Effector memory CD8-positive, alpha-beta T cell (primary cell): ENCODE measurements at regions not wholly inside any gene's neighbourhood (a gene's known extent, or its start where the extent isn't known, plus 50 kb on each side); places are given as distances from the start of the nearest gene placed in this dataset.

Source experiments
- ATAC-seq: fragments of 150-1000 bp; cut with Tn5 transposase; replicated peaks from 2 replicates; pipeline ENCODE4 v1.10.0; 2021; ENCODE audit warnings: mild to moderate bottlenecking, moderate library complexity
- DNase-seq, 3 experiments: peaks; one replicate each; pipeline ENCODE4 v3.0.0; 2021
- H3K27ac Mint-ChIP-seq, 2 donors: one replicate each; pipeline ENCODE4 v1.8.0; 2022; ENCODE audit warnings: mild to moderate bottlenecking in 2 of 2, mixed read lengths in 2 of 2, moderate library complexity in 2 of 2
- H3K27me3 Mint-ChIP-seq, 2 donors: one replicate each; pipeline ENCODE4 v1.8.0; 2022; ENCODE audit warnings: mixed read lengths in 2 of 2
- H3K36me3 Mint-ChIP-seq: one replicate; pipeline ENCODE4 v1.8.0; 2022; ENCODE audit warnings: mild to moderate bottlenecking, moderate library complexity, mixed read lengths; ENCODE audit not compliant: insufficient read depth
- H3K4me1 Mint-ChIP-seq, 2 donors: one replicate each; pipeline ENCODE4 v1.8.0; 2022; ENCODE audit warnings: low read depth in 2 of 2, mixed read lengths in 2 of 2
- H3K4me3 Mint-ChIP-seq, 2 donors: one replicate each; pipeline ENCODE4 v1.8.0; 2022; ENCODE audit warnings: mild to moderate bottlenecking in 2 of 2, mixed read lengths in 2 of 2, moderate library complexity in 2 of 2
- H3K9me3 Mint-ChIP-seq, 2 donors: one replicate each; pipeline ENCODE4 v1.8.0; 2022; ENCODE audit warnings: mixed read lengths in 2 of 2

GRCh38 chr16:87056083-87056482 lies 261.1 kb downstream of the C16orf95 start:
- Mint-ChIP-seq H3K27me3 (peaks cover 24 to 66% of the 10 kb centered on the region in 2 donors), H3K4me1 (peaks cover 5% of the 10 kb centered on the region in 2 donors), H3K4me3 (no peak overlapping the region), H3K36me3 (no peaks in the 10 kb centered on the region), H3K9me3 (peaks cover 3 to 7% of the 10 kb centered on the region in 2 donors), H3K27ac (no peak overlapping the region)
- ATAC-seq (no peak), DNase-seq (no peak)

GRCh38 chr16:87056551-87056950 lies 260.6 kb downstream of the C16orf95 start:
- Mint-ChIP-seq H3K4me3 (no peak overlapping the region), H3K27ac (no peak overlapping the region), H3K27me3 (peaks cover 24 to 62% of the 10 kb centered on the region in 2 donors), H3K36me3 (no peaks in the 10 kb centered on the region), H3K9me3 (peaks cover 3 to 7% of the 10 kb centered on the region in 2 donors), H3K4me1 (peaks cover 5% of the 10 kb centered on the region in 2 donors)
- ATAC-seq (no peak), DNase-seq (no peak)

GRCh38 chr16:87057211-87057881 lies 259.8 kb downstream of the C16orf95 start:
- Mint-ChIP-seq H3K27ac (no peak overlapping the region), H3K9me3 (peaks cover 3 to 7% of the 10 kb centered on the region in 2 donors), H3K4me1 (peaks cover 5% of the 10 kb centered on the region in 2 donors), H3K4me3 (no peak overlapping the region), H3K36me3 (no peaks in the 10 kb centered on the region), H3K27me3 (peaks cover 21 to 56% of the 10 kb centered on the region in 2 donors)
- no peak for ATAC-seq
- no peak for DNase-seq

GRCh38 chr16:87057951-87058560 lies 259.1 kb downstream of the C16orf95 start:
- peaks cover 3 to 7% of the 10 kb centered on the region in 2 donors for H3K9me3 Mint-ChIP-seq
- no peaks in the 10 kb centered on the region for H3K36me3 Mint-ChIP-seq
- peaks cover 5% of the 10 kb centered on the region in 2 donors for H3K4me1 Mint-ChIP-seq
- no peak for DNase-seq
- H3K4me3 Mint-ChIP-seq = no peak overlapping the region
- H3K27ac Mint-ChIP-seq = no peak overlapping the region
- H3K27me3 Mint-ChIP-seq = peaks cover 23 to 58% of the 10 kb centered on the region in 2 donors
- ATAC-seq = no peak

- ATAC-seq (no peak), DNase-seq (no peak)
- Mint-ChIP-seq H3K4me1 (peaks cover 5% of the 10 kb centered on the region in 2 donors), H3K36me3 (no peaks in the 10 kb centered on the region), H3K27me3 (peaks cover 26 to 60% of the 10 kb centered on the region in 2 donors), H3K4me3 (no peak overlapping the region), H3K27ac (no peak overlapping the region), H3K9me3 (peaks cover 3 to 7% of the 10 kb centered on the region in 2 donors)
Observed at GRCh38 chr16:87058728-87059250, 258.4 kb downstream of the C16orf95 start.

GRCh38 chr16:87060034-87060986 lies 256.9 kb downstream of the C16orf95 start:
- H3K27me3 Mint-ChIP-seq = peaks cover 30 to 62% of the 10 kb centered on the region in 2 donors
- H3K27ac Mint-ChIP-seq = no peak overlapping the region
- H3K9me3 Mint-ChIP-seq = no peaks in the 10 kb centered on the region
- no peak for DNase-seq
- peaks cover 4% of the 10 kb centered on the region for H3K36me3 Mint-ChIP-seq
- no peak overlapping the region for H3K4me3 Mint-ChIP-seq
- peaks cover 5% of the 10 kb centered on the region in 2 donors for H3K4me1 Mint-ChIP-seq
- no peak for ATAC-seq

GRCh38 chr16:87061243-87061920 lies 255.8 kb downstream of the C16orf95 start:
- H3K4me3 Mint-ChIP-seq = no peak overlapping the region
- ATAC-seq (no peak), DNase-seq (no peak)
- H3K36me3 Mint-ChIP-seq = peaks cover 4% of the 10 kb centered on the region
- no peaks in the 10 kb centered on the region for H3K9me3 Mint-ChIP-seq
- H3K27ac Mint-ChIP-seq = no peak overlapping the region
- peaks cover 38 to 73% of the 10 kb centered on the region in 2 donors for H3K27me3 Mint-ChIP-seq
- peaks cover 5% of the 10 kb centered on the region in 2 donors for H3K4me1 Mint-ChIP-seq

- ATAC-seq (peak; percentile 40), DNase-seq (peak; percentile 6 to 21 (median 15))
- Mint-ChIP-seq H3K27ac (no peak overlapping the region), H3K27me3 (peaks cover 38 to 86% of the 10 kb centered on the region in 2 donors), H3K4me1 (peaks cover 5% of the 10 kb centered on the region in 2 donors), H3K4me3 (no peak overlapping the region), H3K9me3 (no peaks in the 10 kb centered on the region), H3K36me3 (peaks cover 4% of the 10 kb centered on the region)
Observed at GRCh38 chr16:87062569-87063442, 254.4 kb downstream of the C16orf95 start.

- DNase-seq (no peak), ATAC-seq (no peak)
- Mint-ChIP-seq H3K27ac (no peak overlapping the region), H3K27me3 (peaks cover 44 to 86% of the 10 kb centered on the region in 2 donors), H3K4me1 (peaks cover 5% of the 10 kb centered on the region in 2 donors), H3K36me3 (peaks cover 4% of the 10 kb centered on the region), H3K4me3 (no peak overlapping the region), H3K9me3 (no peaks in the 10 kb centered on the region)
Observed at GRCh38 chr16:87063543-87063942, 253.6 kb downstream of the C16orf95 start.

GRCh38 chr16:87064731-87065445 lies 252.3 kb downstream of the C16orf95 start:
- Mint-ChIP-seq H3K36me3 (peaks cover 4% of the 10 kb centered on the region), H3K9me3 (no peaks in the 10 kb centered on the region), H3K27ac (no peak overlapping the region), H3K27me3 (peaks cover 50 to 82% of the 10 kb centered on the region in 2 donors), H3K4me1 (peaks cover 5% of the 10 kb centered on the region in 2 donors), H3K4me3 (no peak overlapping the region)
- ATAC-seq = no peak
- DNase-seq = no peak

GRCh38 chr16:87065446-87066132 lies 251.6 kb downstream of the C16orf95 start:
- H3K4me1 Mint-ChIP-seq = no peaks in the 10 kb centered on the region
- H3K4me3 Mint-ChIP-seq = no peak overlapping the region
- peaks cover 51 to 82% of the 10 kb centered on the region in 2 donors for H3K27me3 Mint-ChIP-seq
- DNase-seq (no peak), ATAC-seq (no peak)
- no peak overlapping the region for H3K27ac Mint-ChIP-seq
- H3K36me3 Mint-ChIP-seq = peaks cover 4% of the 10 kb centered on the region
- no peaks in the 10 kb centered on the region for H3K9me3 Mint-ChIP-seq
